ENCODE measurements at regions not wholly inside any gene's neighbourhood (a gene's known extent, or its start where the extent isn't known, plus 50 kb on each side); places are given as distances from the start of the nearest gene placed in this dataset.
"Not testable (repeated sequence)": the region's sequence is repeated elsewhere in the genome, so short reads cannot be mapped to it uniquely, and the experiment has no call there.

GRCh38 chr2:123359636-123360035 lies 665.5 kb upstream of the CNTNAP5 start:
- no peak for DNase-seq

GRCh38 chr2:123362671-123363440 lies 662.2 kb upstream of the CNTNAP5 start:
- DNase-seq = no peak

- no peak for DNase-seq
Observed at GRCh38 chr2:123363826-123364225, 661.3 kb upstream of the CNTNAP5 start.

GRCh38 chr2:123364243-123364896 lies 660.7 kb upstream of the CNTNAP5 start:
- DNase-seq = no peak

- DNase-seq = no peak
Observed at GRCh38 chr2:123366239-123366837, 658.7 kb upstream of the CNTNAP5 start.

GRCh38 chr2:123370186-123370585 lies 654.9 kb upstream of the CNTNAP5 start:
- DNase-seq = no peak

GRCh38 chr2:123371535-123371934 lies 653.6 kb upstream of the CNTNAP5 start:
- DNase-seq = no peak

GRCh38 chr2:123380370-123380935 lies 644.6 kb upstream of the CNTNAP5 start:
- no peak for DNase-seq

GRCh38 chr2:123415678-123416077 lies 609.4 kb upstream of the CNTNAP5 start:
- DNase-seq = no peak

GRCh38 chr2:123419976-123420375 lies 605.1 kb upstream of the CNTNAP5 start:
- DNase-seq = no peak

- DNase-seq = no peak
Observed at GRCh38 chr2:123434546-123435395, 590.3 kb upstream of the CNTNAP5 start.

GRCh38 chr2:123438251-123438650 lies 586.8 kb upstream of the CNTNAP5 start:
- no peak for DNase-seq

GRCh38 chr2:123438675-123439074 lies 586.4 kb upstream of the CNTNAP5 start:
- DNase-seq = no peak

- no peak for DNase-seq
Observed at GRCh38 chr2:123448801-123449200, 576.3 kb upstream of the CNTNAP5 start.

GRCh38 chr2:123451542-123451941 lies 573.5 kb upstream of the CNTNAP5 start:
- no peak for DNase-seq

- peak; percentile 9 to 72 for DNase-seq
Observed at GRCh38 chr2:123453046-123453700, 571.9 kb upstream of the CNTNAP5 start.

GRCh38 chr2:123453772-123454171 lies 571.3 kb upstream of the CNTNAP5 start:
- no peak for DNase-seq

- not testable (repeated sequence) for DNase-seq
Observed at GRCh38 chr2:123455234-123455633, 569.9 kb upstream of the CNTNAP5 start.

- DNase-seq = no peak
Observed at GRCh38 chr2:123456416-123456815, 568.7 kb upstream of the CNTNAP5 start.

GRCh38 chr2:123463886-123464285 lies 561.2 kb upstream of the CNTNAP5 start:
- DNase-seq = no peak

- DNase-seq = peak in 1 of 2 experiments; percentile 2
Observed at GRCh38 chr2:123468071-123468470, 557.0 kb upstream of the CNTNAP5 start.

- DNase-seq = no peak
Observed at GRCh38 chr2:123481406-123481805, 543.7 kb upstream of the CNTNAP5 start.
